22Rv1 (cell line): ENCODE measurements at regions not wholly inside any gene's neighbourhood (a gene's known extent, or its start where the extent isn't known, plus 50 kb on each side); places are given as distances from the start of the nearest gene placed in this dataset.
"Not testable (repeated sequence)": the region's sequence is repeated elsewhere in the genome, so short reads cannot be mapped to it uniquely, and the experiment has no call there.

Source experiments
- ZFX ChIP-seq: fragments of 450-650 bp; IDR thresholded peaks from 2 replicates; pipeline ENCODE4 v1.6.1; 2017; ENCODE audit warnings: antibody characterized with exemption, borderline replicate concordance
- TF ChIP-seq, protein P1 (sequence below): fragments of 450-650 bp; IDR thresholded peaks from 2 replicates; pipeline ENCODE4 v1.5.1; 2017; ENCODE audit warnings: mild to moderate bottlenecking

DNA sequence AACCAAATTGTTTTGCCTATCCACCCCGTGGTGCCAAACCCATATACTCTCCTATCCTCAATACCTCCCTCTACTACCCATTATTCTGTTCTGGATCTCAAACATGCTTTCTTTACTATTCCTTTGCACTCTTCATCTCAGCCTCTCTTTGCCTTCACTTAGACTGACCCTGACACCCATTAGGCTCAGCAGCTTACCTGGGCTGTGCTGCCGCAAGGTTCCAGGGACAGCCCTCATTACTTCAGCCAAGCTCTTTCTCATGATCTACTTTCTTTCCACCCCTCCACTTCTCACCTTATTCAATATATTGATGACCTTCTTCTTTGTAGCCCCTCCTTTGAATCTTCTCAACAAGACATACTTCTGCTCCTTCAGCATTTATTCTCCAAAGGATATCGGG lies 517.9 kb downstream of the IRS2 start:
- TF ChIP-seq, protein P1, sequence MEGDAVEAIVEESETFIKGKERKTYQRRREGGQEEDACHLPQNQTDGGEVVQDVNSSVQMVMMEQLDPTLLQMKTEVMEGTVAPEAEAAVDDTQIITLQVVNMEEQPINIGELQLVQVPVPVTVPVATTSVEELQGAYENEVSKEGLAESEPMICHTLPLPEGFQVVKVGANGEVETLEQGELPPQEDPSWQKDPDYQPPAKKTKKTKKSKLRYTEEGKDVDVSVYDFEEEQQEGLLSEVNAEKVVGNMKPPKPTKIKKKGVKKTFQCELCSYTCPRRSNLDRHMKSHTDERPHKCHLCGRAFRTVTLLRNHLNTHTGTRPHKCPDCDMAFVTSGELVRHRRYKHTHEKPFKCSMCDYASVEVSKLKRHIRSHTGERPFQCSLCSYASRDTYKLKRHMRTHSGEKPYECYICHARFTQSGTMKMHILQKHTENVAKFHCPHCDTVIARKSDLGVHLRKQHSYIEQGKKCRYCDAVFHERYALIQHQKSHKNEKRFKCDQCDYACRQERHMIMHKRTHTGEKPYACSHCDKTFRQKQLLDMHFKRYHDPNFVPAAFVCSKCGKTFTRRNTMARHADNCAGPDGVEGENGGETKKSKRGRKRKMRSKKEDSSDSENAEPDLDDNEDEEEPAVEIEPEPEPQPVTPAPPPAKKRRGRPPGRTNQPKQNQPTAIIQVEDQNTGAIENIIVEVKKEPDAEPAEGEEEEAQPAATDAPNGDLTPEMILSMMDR = not testable (repeated sequence)
- TF ChIP-seq ZFX = not testable (repeated sequence)
